H1 (cell line): ENCODE measurements at regions not wholly inside any gene's neighbourhood (a gene's known extent, or its start where the extent isn't known, plus 50 kb on each side); places are given as distances from the start of the nearest gene placed in this dataset.

Experiments
- CHD7 ChIP-seq: fragments of 300-600 bp; sonication (generic); IDR thresholded peaks from 2 replicates; pipeline ENCODE4 v1.7.1; 2012; ENCODE audit warnings: low read length, moderate library complexity, mild to moderate bottlenecking, inconsistent platforms; ENCODE audit not compliant: insufficient replicate concordance
- HDAC6 ChIP-seq: IDR thresholded peaks from one replicate; pipeline ENCODE4 v1.7.1; 2012; ENCODE audit warnings: low read depth, mild to moderate bottlenecking, inconsistent platforms, low read length, moderate library complexity
- SIRT6 ChIP-seq: IDR thresholded peaks from one replicate; pipeline ENCODE4 v1.7.1; 2012; ENCODE audit warnings: low read length, inconsistent platforms
- SP4 ChIP-seq: IDR thresholded peaks from 2 replicates; pipeline ENCODE4 v1.6.1; 2012; ENCODE audit warnings: low read length, inconsistent platforms
- TCF12 ChIP-seq: IDR thresholded peaks from 2 replicates; pipeline ENCODE4 v1.6.1; 2011; ENCODE audit warnings: low read depth, mild to moderate bottlenecking, low read length
- ZNF274 ChIP-seq: IDR thresholded peaks from 2 replicates; pipeline ENCODE4 v1.7.0; 2012; ENCODE audit warnings: low read length, borderline replicate concordance; ENCODE audit errors: extremely low read depth
- TF ChIP-seq, protein P1 (sequence below): IDR thresholded peaks from 2 replicates; pipeline ENCODE4 v1.6.1; 2012; ENCODE audit warnings: inconsistent platforms

- no peak for TF ChIP-seq CHD7
- no peak for TF ChIP-seq SP4
- TF ChIP-seq HDAC6: no peak
- TF ChIP-seq TCF12: no peak
- TF ChIP-seq, protein P1, sequence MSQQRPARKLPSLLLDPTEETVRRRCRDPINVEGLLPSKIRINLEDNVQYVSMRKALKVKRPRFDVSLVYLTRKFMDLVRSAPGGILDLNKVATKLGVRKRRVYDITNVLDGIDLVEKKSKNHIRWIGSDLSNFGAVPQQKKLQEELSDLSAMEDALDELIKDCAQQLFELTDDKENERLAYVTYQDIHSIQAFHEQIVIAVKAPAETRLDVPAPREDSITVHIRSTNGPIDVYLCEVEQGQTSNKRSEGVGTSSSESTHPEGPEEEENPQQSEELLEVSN: no peak
- no peak for TF ChIP-seq ZNF274
- no peak for TF ChIP-seq SIRT6
Observed at GRCh38 chr12:13676880-13677279, 304.5 kb downstream of the GRIN2B start (continued).
